HFFc6 (cell line): ENCODE measurements at regions not wholly inside any gene's neighbourhood (a gene's known extent, or its start where the extent isn't known, plus 50 kb on each side); places are given as distances from the start of the nearest gene placed in this dataset.

Source experiments
- DNase-seq: peaks from one replicate; pipeline ENCODE4 v3.0.0-alpha.2; 2018
- H3K27ac Mint-ChIP-seq: 2 replicates; pipeline ENCODE4 v1.8.0; 2020; ENCODE audit warnings: mild to moderate bottlenecking, mixed read lengths
- H3K27me3 Mint-ChIP-seq: 2 replicates; pipeline ENCODE4 v1.8.0; 2021; ENCODE audit warnings: mild to moderate bottlenecking, moderate library complexity, mixed read lengths; ENCODE audit not compliant: insufficient read depth
- H3K36me3 Mint-ChIP-seq: 2 replicates; pipeline ENCODE4 v1.8.0; 2021; ENCODE audit warnings: low read depth, mixed read lengths
- H3K4me1 Mint-ChIP-seq: 2 replicates; pipeline ENCODE4 v1.8.0; 2020; ENCODE audit warnings: low read depth, mixed read lengths
- H3K4me3 Mint-ChIP-seq: 2 replicates; pipeline ENCODE4 v1.8.0; 2020; ENCODE audit warnings: mild to moderate bottlenecking, moderate library complexity, mixed read lengths
- H3K9me3 Mint-ChIP-seq: 2 replicates; pipeline ENCODE4 v1.8.0; 2020; ENCODE audit warnings: mild to moderate bottlenecking, mixed read lengths
- TF ChIP-seq, protein P1 (sequence below): fragments of 200-600 bp; sonication (generic); IDR thresholded peaks from 2 replicates; pipeline ENCODE4 v1.5.0; 2021; ENCODE audit warnings: antibody characterized with exemption, mild to moderate bottlenecking

GRCh38 chr12:19064713-19065112 is 64.8 kb upstream of the PLEKHA5 start:
- no peaks in the 10 kb centered on the region for H3K36me3 Mint-ChIP-seq

DNA sequence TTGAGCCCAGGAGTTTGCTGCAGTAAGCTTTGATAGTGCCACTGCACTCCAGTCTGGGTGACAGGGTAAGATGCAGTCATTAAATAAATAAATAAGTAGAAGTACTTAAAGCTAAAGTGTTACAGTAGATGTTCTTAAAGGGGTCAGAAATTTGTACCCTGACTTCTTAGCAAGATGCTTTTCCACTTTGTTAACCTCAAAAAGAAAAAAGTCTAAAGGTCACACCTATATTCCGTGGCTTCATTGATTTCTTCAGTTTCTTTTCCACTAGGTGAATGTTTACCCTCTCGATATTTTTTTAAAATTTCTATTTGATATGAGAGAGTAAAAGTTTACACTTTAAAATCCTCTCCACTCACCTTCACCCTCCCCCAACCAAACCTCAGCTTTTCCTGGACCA is 64.3 kb upstream of the PLEKHA5 start:
- TF ChIP-seq, protein P1, sequence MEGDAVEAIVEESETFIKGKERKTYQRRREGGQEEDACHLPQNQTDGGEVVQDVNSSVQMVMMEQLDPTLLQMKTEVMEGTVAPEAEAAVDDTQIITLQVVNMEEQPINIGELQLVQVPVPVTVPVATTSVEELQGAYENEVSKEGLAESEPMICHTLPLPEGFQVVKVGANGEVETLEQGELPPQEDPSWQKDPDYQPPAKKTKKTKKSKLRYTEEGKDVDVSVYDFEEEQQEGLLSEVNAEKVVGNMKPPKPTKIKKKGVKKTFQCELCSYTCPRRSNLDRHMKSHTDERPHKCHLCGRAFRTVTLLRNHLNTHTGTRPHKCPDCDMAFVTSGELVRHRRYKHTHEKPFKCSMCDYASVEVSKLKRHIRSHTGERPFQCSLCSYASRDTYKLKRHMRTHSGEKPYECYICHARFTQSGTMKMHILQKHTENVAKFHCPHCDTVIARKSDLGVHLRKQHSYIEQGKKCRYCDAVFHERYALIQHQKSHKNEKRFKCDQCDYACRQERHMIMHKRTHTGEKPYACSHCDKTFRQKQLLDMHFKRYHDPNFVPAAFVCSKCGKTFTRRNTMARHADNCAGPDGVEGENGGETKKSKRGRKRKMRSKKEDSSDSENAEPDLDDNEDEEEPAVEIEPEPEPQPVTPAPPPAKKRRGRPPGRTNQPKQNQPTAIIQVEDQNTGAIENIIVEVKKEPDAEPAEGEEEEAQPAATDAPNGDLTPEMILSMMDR, result no peak
- no peaks in the 10 kb centered on the region for H3K4me1 Mint-ChIP-seq
- H3K27ac Mint-ChIP-seq, result no peak overlapping the region
- H3K9me3 Mint-ChIP-seq, result no peaks in the 10 kb centered on the region
- DNase-seq, result no peak
- H3K36me3 Mint-ChIP-seq, result no peaks in the 10 kb centered on the region
- H3K4me3 Mint-ChIP-seq, result no peak overlapping the region
- H3K27me3 Mint-ChIP-seq, result no peaks in the 10 kb centered on the region

More at GRCh38 chr12:19064713-19065112, 64.8 kb upstream of the PLEKHA5 start:
- Mint-ChIP-seq H3K27me3 (no peaks in the 10 kb centered on the region), H3K9me3 (no peaks in the 10 kb centered on the region), H3K4me1 (no peaks in the 10 kb centered on the region), H3K4me3 (no peak overlapping the region), H3K27ac (no peak overlapping the region)
- TF ChIP-seq, protein P1, result no peak
- DNase-seq, result no peak

DNA sequence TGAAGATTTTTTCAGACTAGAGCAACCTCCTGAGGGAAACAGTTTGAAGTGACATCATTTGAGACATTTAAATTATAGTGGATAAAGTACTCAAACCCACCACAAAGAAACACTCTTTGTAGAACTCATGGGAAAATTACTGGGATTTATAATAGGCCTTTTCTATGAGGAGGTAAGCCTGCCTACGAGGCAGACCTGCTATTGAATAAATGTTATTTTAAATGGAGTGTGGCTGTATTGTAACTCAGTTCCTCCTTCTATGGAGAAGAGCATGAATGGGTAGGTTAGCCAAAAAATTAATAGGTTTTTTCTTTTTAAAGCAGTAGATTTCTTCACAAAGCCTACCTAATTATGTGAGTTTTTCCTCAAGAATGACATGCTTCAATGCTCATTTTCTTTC is 63.7 kb upstream of the PLEKHA5 start:
- H3K27me3 Mint-ChIP-seq, result no peaks in the 10 kb centered on the region
- no peaks in the 10 kb centered on the region for H3K9me3 Mint-ChIP-seq
- TF ChIP-seq, protein P1, result no peak
- DNase-seq, result no peak
- H3K4me1 Mint-ChIP-seq, result no peaks in the 10 kb centered on the region
- H3K4me3 Mint-ChIP-seq, result no peak overlapping the region
- H3K27ac Mint-ChIP-seq, result no peak overlapping the region
- H3K36me3 Mint-ChIP-seq, result no peaks in the 10 kb centered on the region

- Mint-ChIP-seq H3K9me3 (no peaks in the 10 kb centered on the region), H3K27me3 (no peaks in the 10 kb centered on the region), H3K36me3 (no peaks in the 10 kb centered on the region), H3K4me3 (no peak overlapping the region), H3K4me1 (no peaks in the 10 kb centered on the region), H3K27ac (no peak overlapping the region)
- TF ChIP-seq, protein P1, result no peak
- no peak for DNase-seq
Measured at GRCh38 chr12:19066475-19067001, 63.0 kb upstream of the PLEKHA5 start.

DNA sequence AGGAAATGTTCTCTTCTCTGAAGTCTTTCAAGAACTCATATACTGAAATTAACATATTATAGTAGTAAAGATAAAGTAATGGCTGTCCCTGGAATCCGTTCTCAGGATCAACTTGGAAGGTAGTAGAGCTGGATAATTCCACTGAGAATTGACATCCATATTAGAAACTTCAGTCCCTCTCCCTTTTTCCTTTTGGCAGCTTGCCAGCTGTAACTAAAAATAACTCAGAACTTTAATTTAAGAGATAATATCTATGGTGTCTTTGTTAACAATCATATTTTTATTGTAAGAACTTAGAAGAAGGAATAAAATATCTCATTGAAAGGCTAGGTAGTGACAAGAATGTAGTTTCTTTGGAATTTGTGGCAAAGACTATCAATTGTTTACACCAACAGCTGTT is 61.4 kb upstream of the PLEKHA5 start:
- H3K9me3 Mint-ChIP-seq, result no peaks in the 10 kb centered on the region
- no peak overlapping the region for H3K4me3 Mint-ChIP-seq
- no peaks in the 10 kb centered on the region for H3K36me3 Mint-ChIP-seq
- H3K27me3 Mint-ChIP-seq, result no peaks in the 10 kb centered on the region
- TF ChIP-seq, protein P1, result no peak
- H3K4me1 Mint-ChIP-seq, result no peaks in the 10 kb centered on the region
- H3K27ac Mint-ChIP-seq, result no peak overlapping the region
- DNase-seq, result no peak

GRCh38 chr12:19070341-19070740 is 59.2 kb upstream of the PLEKHA5 start:
- H3K36me3 Mint-ChIP-seq, result no peaks in the 10 kb centered on the region
- H3K27ac Mint-ChIP-seq, result no peak overlapping the region
- DNase-seq, result no peak
- H3K27me3 Mint-ChIP-seq, result no peaks in the 10 kb centered on the region
- TF ChIP-seq, protein P1, result no peak
- H3K9me3 Mint-ChIP-seq, result no peaks in the 10 kb centered on the region
- H3K4me1 Mint-ChIP-seq, result peaks cover 6% of the 10 kb centered on the region
- no peak overlapping the region for H3K4me3 Mint-ChIP-seq
